Smooth muscle cell of the brain vasculature (primary cell): ENCODE measurements at regions not wholly inside any gene's neighbourhood (a gene's known extent, or its start where the extent isn't known, plus 50 kb on each side); places are given as distances from the start of the nearest gene placed in this dataset.

Experiments used
- DNase-seq: peaks from one replicate; pipeline ENCODE4 v3.0.0-alpha.2; 2012; ENCODE audit warnings: low read depth, low spot score

GRCh38 chr2:22807872-22808271, 577.1 kb upstream of the KLHL29 start:
- no peak for DNase-seq

- DNase-seq, result no peak
These were observed 574.4 kb upstream of the KLHL29 start for GRCh38 chr2:22810602-22811001.

GRCh38 chr2:22812065-22812680, 572.8 kb upstream of the KLHL29 start:
- no peak for DNase-seq

GRCh38 chr2:22817197-22817596, 567.8 kb upstream of the KLHL29 start:
- DNase-seq, result no peak

GRCh38 chr2:22821458-22821857, 563.5 kb upstream of the KLHL29 start:
- no peak for DNase-seq

GRCh38 chr2:22822835-22823234, 562.1 kb upstream of the KLHL29 start:
- DNase-seq, result no peak

GRCh38 chr2:22824618-22825017, 560.4 kb upstream of the KLHL29 start:
- DNase-seq, result no peak

- no peak for DNase-seq
These were observed 558.3 kb upstream of the KLHL29 start for GRCh38 chr2:22826703-22827102.

GRCh38 chr2:22829791-22830190, 555.2 kb upstream of the KLHL29 start:
- no peak for DNase-seq

GRCh38 chr2:22832196-22832595, 552.8 kb upstream of the KLHL29 start:
- DNase-seq, result no peak

- no peak for DNase-seq
These were observed 546.5 kb upstream of the KLHL29 start for GRCh38 chr2:22838461-22838860.

GRCh38 chr2:22842205-22842869, 542.6 kb upstream of the KLHL29 start:
- no peak for DNase-seq

GRCh38 chr2:22843919-22844537, 541.0 kb upstream of the KLHL29 start:
- no peak for DNase-seq

- no peak for DNase-seq
These were observed 534.7 kb upstream of the KLHL29 start for GRCh38 chr2:22850310-22850709.

GRCh38 chr2:22854588-22854987, 530.4 kb upstream of the KLHL29 start:
- DNase-seq, result no peak

GRCh38 chr2:22855081-22855480, 529.9 kb upstream of the KLHL29 start:
- no peak for DNase-seq

- DNase-seq, result no peak
These were observed 529.2 kb upstream of the KLHL29 start for GRCh38 chr2:22855761-22856184.

GRCh38 chr2:22867973-22868372, 517.0 kb upstream of the KLHL29 start:
- no peak for DNase-seq

- no peak for DNase-seq
These were observed 506.9 kb upstream of the KLHL29 start for GRCh38 chr2:22878121-22878520.

GRCh38 chr2:22879009-22879863, 505.7 kb upstream of the KLHL29 start:
- DNase-seq, result no peak

- DNase-seq, result no peak
These were observed 504.8 kb upstream of the KLHL29 start for GRCh38 chr2:22880161-22880560.

- DNase-seq, result no peak
These were observed 503.0 kb upstream of the KLHL29 start for GRCh38 chr2:22882011-22882410.
